ENCODE measurements at regions not wholly inside any gene's neighbourhood (a gene's known extent, or its start where the extent isn't known, plus 50 kb on each side); places are given as distances from the start of the nearest gene placed in this dataset.

DNA sequence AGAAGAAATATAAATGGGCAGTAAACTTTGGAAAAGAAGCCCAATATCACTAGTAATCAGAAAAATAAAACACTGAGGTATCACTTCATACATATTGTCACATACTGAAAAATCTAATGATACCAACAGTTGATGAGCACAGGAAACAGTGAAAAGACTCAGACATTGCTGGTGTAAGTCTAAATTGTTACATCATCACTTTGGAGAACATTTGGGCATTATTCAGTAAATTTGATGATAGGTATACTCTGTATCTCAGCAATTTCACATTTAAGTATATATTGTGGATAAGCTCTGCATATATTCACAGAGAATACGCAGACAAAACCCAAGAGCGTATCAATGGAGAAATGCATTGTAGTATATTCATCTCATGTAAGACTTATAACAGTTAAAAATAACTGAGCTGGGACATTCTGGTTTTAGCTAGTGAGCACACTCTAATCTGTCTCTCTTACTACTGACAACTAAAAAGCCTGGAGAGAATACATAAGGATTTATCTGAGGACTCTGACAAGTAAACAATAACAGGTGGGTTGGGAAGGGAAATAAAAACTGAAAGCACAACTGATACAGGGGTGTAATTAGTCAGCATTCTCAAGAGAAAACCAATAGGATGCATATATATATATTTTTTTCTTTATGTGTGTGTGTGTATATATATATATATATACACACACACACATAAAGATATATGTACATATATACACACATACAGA, 212.7 kb upstream of the JUN start (continued):
- TF ChIP-seq, protein P1, sequence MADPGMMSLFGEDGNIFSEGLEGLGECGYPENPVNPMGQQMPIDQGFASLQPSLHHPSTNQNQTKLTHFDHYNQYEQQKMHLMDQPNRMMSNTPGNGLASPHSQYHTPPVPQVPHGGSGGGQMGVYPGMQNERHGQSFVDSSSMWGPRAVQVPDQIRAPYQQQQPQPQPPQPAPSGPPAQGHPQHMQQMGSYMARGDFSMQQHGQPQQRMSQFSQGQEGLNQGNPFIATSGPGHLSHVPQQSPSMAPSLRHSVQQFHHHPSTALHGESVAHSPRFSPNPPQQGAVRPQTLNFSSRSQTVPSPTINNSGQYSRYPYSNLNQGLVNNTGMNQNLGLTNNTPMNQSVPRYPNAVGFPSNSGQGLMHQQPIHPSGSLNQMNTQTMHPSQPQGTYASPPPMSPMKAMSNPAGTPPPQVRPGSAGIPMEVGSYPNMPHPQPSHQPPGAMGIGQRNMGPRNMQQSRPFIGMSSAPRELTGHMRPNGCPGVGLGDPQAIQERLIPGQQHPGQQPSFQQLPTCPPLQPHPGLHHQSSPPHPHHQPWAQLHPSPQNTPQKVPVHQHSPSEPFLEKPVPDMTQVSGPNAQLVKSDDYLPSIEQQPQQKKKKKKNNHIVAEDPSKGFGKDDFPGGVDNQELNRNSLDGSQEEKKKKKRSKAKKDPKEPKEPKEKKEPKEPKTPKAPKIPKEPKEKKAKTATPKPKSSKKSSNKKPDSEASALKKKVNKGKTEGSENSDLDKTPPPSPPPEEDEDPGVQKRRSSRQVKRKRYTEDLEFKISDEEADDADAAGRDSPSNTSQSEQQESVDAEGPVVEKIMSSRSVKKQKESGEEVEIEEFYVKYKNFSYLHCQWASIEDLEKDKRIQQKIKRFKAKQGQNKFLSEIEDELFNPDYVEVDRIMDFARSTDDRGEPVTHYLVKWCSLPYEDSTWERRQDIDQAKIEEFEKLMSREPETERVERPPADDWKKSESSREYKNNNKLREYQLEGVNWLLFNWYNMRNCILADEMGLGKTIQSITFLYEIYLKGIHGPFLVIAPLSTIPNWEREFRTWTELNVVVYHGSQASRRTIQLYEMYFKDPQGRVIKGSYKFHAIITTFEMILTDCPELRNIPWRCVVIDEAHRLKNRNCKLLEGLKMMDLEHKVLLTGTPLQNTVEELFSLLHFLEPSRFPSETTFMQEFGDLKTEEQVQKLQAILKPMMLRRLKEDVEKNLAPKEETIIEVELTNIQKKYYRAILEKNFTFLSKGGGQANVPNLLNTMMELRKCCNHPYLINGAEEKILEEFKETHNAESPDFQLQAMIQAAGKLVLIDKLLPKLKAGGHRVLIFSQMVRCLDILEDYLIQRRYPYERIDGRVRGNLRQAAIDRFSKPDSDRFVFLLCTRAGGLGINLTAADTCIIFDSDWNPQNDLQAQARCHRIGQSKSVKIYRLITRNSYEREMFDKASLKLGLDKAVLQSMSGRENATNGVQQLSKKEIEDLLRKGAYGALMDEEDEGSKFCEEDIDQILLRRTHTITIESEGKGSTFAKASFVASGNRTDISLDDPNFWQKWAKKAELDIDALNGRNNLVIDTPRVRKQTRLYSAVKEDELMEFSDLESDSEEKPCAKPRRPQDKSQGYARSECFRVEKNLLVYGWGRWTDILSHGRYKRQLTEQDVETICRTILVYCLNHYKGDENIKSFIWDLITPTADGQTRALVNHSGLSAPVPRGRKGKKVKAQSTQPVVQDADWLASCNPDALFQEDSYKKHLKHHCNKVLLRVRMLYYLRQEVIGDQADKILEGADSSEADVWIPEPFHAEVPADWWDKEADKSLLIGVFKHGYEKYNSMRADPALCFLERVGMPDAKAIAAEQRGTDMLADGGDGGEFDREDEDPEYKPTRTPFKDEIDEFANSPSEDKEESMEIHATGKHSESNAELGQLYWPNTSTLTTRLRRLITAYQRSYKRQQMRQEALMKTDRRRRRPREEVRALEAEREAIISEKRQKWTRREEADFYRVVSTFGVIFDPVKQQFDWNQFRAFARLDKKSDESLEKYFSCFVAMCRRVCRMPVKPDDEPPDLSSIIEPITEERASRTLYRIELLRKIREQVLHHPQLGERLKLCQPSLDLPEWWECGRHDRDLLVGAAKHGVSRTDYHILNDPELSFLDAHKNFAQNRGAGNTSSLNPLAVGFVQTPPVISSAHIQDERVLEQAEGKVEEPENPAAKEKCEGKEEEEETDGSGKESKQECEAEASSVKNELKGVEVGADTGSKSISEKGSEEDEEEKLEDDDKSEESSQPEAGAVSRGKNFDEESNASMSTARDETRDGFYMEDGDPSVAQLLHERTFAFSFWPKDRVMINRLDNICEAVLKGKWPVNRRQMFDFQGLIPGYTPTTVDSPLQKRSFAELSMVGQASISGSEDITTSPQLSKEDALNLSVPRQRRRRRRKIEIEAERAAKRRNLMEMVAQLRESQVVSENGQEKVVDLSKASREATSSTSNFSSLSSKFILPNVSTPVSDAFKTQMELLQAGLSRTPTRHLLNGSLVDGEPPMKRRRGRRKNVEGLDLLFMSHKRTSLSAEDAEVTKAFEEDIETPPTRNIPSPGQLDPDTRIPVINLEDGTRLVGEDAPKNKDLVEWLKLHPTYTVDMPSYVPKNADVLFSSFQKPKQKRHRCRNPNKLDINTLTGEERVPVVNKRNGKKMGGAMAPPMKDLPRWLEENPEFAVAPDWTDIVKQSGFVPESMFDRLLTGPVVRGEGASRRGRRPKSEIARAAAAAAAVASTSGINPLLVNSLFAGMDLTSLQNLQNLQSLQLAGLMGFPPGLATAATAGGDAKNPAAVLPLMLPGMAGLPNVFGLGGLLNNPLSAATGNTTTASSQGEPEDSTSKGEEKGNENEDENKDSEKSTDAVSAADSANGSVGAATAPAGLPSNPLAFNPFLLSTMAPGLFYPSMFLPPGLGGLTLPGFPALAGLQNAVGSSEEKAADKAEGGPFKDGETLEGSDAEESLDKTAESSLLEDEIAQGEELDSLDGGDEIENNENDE (IDR thresholded peaks at IDR 0.05; ENCODE audit: insufficient replicate concordance, low read length) = no peak
- TF ChIP-seq TAF7 (optimal IDR thresholded peaks at IDR 0.05; ENCODE audit: borderline replicate concordance, low read depth, low read length) (no peak), FOSL1 (IDR thresholded peaks at IDR 0.05; ENCODE audit: insufficient read depth, low read depth, low read length) (no peak), SIN3A (conservative IDR thresholded peaks at IDR 0.05 in 1 of 2, IDR thresholded peaks at IDR 0.05 in 1 of 2; ENCODE audit: low read depth in 1 of 2, low read length in 2 of 2) (no peak)

Data from H1 (cell line).